BJ (cell line): ENCODE measurements at regions not wholly inside any gene's neighbourhood (a gene's known extent, or its start where the extent isn't known, plus 50 kb on each side); places are given as distances from the start of the nearest gene placed in this dataset.

ENCODE experiments used
- CTCF ChIA-PET: fragments of 350-600 bp; formaldehyde crosslinking; extraction: SDS; loops from one replicate; lab custom pipeline; 2021; ENCODE audit warnings: antibody characterized with exemption, inconsistent platforms; lab: Yijun Ruan, JAX
- POLR2A ChIA-PET: fragments of 300-600 bp; sonication (Branson Sonifier 250); formaldehyde crosslinking; extraction: SDS; loops from one replicate; lab custom pipeline; 2021; ENCODE audit warnings: antibody characterized with exemption; lab: Charles Lee
- DNase-seq: peaks from one replicate; pipeline ENCODE4 v3.0.0-alpha.2; 2011; ENCODE audit warnings: low read depth
- H3K27me3 ChIP-seq: 2 replicates; pipeline ENCODE4 v1.6.0; 2011; ENCODE audit warnings: low read length; ENCODE audit not compliant: control insufficient read depth, insufficient read depth
- H3K36me3 ChIP-seq: 2 replicates; pipeline ENCODE4 v1.5.1; 2011; ENCODE audit warnings: low read length; ENCODE audit not compliant: control insufficient read depth, insufficient read depth
- H3K4me3 ChIP-seq: 2 replicates; pipeline ENCODE4 v1.5.1; 2011; ENCODE audit warnings: low read depth, mild to moderate bottlenecking, control low read depth, low read length
- TF ChIP-seq, protein P1 (sequence below): IDR thresholded peaks from 2 replicates; pipeline ENCODE4 v1.5.1; 2011; ENCODE audit warnings: low read depth, mild to moderate bottlenecking, control low read depth, inconsistent platforms, low read length, moderate library complexity; ENCODE audit not compliant: insufficient read depth

DNA sequence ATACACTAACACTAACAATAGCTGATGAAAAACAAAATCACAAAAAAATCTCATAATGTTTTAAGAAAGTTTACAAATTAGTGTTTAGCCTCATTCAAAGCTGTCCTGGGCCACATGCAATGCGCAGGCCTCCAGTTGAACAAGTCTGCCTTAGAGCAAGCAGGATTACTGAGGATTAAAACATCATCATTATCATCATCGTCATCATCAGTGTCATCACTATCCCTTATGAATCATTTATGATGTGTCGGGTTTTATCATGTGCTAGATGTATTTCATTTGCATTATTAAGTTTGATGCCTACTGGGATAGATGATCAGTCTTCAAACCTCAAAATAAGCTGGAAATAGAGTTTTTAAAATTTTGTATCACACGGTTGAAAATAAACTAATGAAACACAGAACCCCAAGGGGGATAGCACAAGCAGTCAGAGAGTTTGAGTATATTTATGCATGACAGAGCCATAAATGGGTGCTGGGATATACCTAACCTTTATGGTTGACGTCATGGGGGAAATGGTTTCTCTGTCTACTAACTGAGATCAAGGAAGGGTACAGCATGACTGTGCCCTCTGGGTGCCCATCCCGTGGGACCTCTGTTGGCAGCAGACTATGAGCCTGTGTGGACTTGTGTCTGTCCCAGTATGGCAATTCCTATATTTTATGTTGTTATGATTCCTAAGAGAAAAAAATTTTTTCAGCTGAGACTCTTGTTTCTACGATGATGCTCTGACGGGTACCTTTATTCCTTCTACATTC lies 150.3 kb upstream of the ADRA1B start:
- no peak overlapping the region for H3K4me3 ChIP-seq
- H3K36me3 ChIP-seq: no peaks in the 10 kb centered on the region
- ChIA-PET CTCF (interaction anchor here (1.4 kb wide), 1 partner anchor 14 kb away, joined by 3 read pairs; no protein-coding TSS in a partner anchor), POLR2A (no interaction called here)
- no peaks in the 10 kb centered on the region for H3K27me3 ChIP-seq
- TF ChIP-seq, protein P1, sequence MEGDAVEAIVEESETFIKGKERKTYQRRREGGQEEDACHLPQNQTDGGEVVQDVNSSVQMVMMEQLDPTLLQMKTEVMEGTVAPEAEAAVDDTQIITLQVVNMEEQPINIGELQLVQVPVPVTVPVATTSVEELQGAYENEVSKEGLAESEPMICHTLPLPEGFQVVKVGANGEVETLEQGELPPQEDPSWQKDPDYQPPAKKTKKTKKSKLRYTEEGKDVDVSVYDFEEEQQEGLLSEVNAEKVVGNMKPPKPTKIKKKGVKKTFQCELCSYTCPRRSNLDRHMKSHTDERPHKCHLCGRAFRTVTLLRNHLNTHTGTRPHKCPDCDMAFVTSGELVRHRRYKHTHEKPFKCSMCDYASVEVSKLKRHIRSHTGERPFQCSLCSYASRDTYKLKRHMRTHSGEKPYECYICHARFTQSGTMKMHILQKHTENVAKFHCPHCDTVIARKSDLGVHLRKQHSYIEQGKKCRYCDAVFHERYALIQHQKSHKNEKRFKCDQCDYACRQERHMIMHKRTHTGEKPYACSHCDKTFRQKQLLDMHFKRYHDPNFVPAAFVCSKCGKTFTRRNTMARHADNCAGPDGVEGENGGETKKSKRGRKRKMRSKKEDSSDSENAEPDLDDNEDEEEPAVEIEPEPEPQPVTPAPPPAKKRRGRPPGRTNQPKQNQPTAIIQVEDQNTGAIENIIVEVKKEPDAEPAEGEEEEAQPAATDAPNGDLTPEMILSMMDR: no peak
- no peak for DNase-seq

DNA sequence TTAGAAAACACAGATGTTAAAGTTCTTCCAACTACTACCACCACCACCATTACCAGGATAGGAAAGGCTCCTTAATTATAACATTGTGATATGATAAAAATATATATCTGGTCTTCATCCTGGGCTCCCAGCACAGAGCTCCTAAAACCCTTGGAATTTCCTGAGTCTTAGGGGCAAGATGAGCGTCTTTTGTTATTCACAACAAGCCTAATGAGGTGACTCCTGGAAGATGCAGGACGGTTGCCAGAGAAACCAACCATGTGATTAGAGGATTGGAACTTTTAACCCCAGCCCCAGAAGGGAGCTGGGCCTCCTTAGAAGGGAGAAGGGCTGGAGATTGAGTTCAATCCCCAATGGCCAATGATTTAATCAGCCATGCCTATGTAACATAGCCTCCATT lies 148.0 kb upstream of the ADRA1B start:
- ChIA-PET CTCF (no interaction called here), POLR2A (no interaction called here)
- DNase-seq: no peak
- Histone ChIP-seq H3K27me3 (no peaks in the 10 kb centered on the region), H3K4me3 (no peak overlapping the region), H3K36me3 (no peaks in the 10 kb centered on the region)
- TF ChIP-seq, protein P1: no peak

DNA sequence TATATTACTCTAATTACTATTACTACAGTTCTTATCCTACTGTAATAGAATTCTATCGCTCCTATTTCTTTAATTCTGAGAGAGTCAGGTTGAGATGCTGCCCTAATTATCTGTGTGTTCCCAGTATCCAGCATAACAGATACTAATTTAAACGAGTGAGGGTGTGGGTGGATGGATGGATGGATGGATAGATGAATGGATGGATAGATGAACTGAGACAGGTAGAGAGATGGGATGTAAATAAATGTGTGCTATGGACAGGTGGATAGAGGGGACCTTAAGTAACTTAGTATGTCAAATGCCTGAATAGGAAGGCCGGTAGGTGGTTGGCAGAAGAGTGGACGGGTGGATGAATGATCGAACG lies 143.6 kb upstream of the ADRA1B start:
- DNase-seq: no peak
- H3K4me3 ChIP-seq: peak overlapping the region; percentile 39; the same call in 1 of the 2 replicates
- H3K27me3 ChIP-seq: no peaks in the 10 kb centered on the region; the same call in 1 of the 2 replicates
- ChIA-PET CTCF (interaction anchor here (1.1 kb wide), 1 partner anchor 213 kb away, joined by 4 read pairs; no protein-coding TSS in a partner anchor), POLR2A (no interaction called here)
- H3K36me3 ChIP-seq: no peaks in the 10 kb centered on the region
- TF ChIP-seq, protein P1: no peak

DNA sequence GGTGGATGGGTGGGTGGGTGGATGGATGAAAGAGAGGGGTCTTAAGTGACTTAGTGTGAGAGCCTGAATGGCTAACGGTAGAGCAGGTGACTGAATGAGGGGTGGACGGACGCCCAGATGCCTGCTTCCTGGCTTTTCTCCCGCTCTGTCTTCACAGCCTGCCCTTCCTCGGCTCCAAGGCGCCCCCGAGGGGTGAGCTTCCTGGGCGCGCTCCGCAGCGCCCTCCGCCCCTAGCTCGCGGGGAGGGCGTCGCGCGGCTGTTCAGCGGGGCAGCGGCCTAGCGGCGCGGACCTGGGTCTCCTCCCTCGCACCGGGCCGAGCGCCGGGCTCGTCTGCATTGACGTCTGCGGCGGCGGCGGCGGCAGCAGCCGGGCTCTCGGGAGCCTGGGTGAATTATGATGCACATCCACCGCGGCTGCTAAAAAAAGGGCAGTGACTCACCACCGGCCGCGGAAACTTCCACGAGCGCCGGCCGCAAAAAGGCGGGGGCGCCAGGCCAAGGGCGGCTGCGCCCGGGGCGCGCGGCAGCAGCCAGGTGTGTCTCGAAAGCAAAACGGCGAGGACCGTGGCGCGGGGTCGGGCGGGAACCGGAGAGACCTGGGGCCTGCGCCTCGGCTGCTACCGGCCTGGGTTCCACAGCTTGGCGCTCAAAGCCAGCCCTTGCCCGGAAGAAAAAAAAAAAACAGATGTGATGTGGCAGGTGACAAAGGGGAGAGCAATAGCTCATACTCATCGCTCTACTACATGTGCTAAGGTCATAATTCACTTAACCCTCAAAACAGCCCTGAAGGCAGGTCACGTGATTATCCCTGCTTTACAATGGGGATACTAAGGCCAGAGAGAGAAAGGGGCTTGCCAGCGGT lies 143.0 kb upstream of the ADRA1B start:
- DNase-seq: peak; percentile 39
- CTCF ChIA-PET: interaction anchor here (1.1 to 1.2 kb wide), 2 partner anchors 213 to 262 kb away, joined by 4 to 5 read pairs; no protein-coding TSS in a partner anchor
- TF ChIP-seq, protein P1: peak; percentile 20; the same call in 1 of the 2 replicates
- H3K4me3 ChIP-seq: peak overlapping the region; percentile 39
- H3K36me3 ChIP-seq: no peaks in the 10 kb centered on the region
- no peaks in the 10 kb centered on the region; the same call in 1 of the 2 replicates for H3K27me3 ChIP-seq
- POLR2A ChIA-PET: no interaction called here
